ENCODE measurements at regions not wholly inside any gene's neighbourhood (a gene's known extent, or its start where the extent isn't known, plus 50 kb on each side); places are given as distances from the start of the nearest gene placed in this dataset.

DNA sequence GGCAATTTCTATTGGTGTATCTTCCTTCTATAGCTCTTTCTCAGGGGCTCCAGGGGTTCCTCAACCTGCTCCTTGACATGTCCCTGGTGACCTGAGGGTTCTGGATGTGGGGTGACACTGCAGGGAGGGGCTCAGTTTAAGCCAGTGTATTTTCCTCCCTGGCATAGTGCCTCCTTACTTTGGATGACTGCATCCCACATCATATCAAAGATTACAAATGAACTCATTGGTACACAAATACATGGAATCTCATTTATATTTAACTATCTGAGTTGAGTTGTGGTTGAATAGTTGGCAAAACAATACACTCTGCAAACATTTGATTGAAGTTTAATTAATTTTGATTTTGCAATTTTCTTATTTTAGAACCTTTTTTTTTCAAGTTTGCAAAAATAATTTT is 268.2 kb upstream of the SKOR2 start:
- DNase-seq = no peak
- no peak for ATAC-seq
- ChIA-PET CTCF (no interaction called here), POLR2A (no interaction called here)
- intact Hi-C loops (cut with micrococcal nuclease) = no loop called here
- no peak overlapping the region for H3K4me3 Mint-ChIP-seq
- peaks cover 2% of the 10 kb centered on the region for H3K27me3 Mint-ChIP-seq
- no peak overlapping the region for H3K27ac Mint-ChIP-seq
- no peaks in the 10 kb centered on the region for H3K36me3 Mint-ChIP-seq (ENCODE audit: low read depth)
- H3K9me3 Mint-ChIP-seq = no peaks in the 10 kb centered on the region
- TF ChIP-seq, protein P1, sequence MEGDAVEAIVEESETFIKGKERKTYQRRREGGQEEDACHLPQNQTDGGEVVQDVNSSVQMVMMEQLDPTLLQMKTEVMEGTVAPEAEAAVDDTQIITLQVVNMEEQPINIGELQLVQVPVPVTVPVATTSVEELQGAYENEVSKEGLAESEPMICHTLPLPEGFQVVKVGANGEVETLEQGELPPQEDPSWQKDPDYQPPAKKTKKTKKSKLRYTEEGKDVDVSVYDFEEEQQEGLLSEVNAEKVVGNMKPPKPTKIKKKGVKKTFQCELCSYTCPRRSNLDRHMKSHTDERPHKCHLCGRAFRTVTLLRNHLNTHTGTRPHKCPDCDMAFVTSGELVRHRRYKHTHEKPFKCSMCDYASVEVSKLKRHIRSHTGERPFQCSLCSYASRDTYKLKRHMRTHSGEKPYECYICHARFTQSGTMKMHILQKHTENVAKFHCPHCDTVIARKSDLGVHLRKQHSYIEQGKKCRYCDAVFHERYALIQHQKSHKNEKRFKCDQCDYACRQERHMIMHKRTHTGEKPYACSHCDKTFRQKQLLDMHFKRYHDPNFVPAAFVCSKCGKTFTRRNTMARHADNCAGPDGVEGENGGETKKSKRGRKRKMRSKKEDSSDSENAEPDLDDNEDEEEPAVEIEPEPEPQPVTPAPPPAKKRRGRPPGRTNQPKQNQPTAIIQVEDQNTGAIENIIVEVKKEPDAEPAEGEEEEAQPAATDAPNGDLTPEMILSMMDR (IDR thresholded peaks at IDR 0.05) = no peak
- no peaks in the 10 kb centered on the region for H3K4me1 Mint-ChIP-seq (ENCODE audit: low read depth)

DNA sequence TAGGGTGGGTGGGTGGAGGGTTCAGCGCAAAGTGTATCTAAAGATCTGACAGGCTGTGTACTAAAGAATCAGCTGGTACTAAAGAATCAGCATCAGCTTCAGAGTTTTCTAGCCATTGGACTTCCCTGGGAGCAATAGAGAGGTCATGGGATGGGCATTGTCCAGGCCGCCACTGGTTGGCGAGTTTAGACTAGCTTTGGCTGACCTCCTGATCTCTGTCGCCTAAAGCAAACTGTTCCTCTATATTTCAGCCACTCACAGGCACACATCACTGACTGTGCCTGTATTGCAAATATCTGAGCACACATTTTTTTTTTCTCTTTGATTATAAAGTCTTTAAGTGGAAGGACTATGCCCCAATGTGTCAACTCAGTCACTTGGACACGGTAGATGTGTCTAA is 267.8 kb upstream of the SKOR2 start:
- no peaks in the 10 kb centered on the region for H3K9me3 Mint-ChIP-seq
- CTCF ChIA-PET = no interaction called here
- H3K27me3 Mint-ChIP-seq = peaks cover 2% of the 10 kb centered on the region
- POLR2A ChIA-PET = interaction anchor here (0.7 kb wide), 1 partner anchor 13 kb away, joined by 6 read pairs; no protein-coding TSS in a partner anchor
- DNase-seq (no peak), ATAC-seq (no peak)
- H3K36me3 Mint-ChIP-seq (ENCODE audit: low read depth) = no peaks in the 10 kb centered on the region
- TF ChIP-seq, protein P1 (IDR thresholded peaks at IDR 0.05) = no peak
- no peak overlapping the region for H3K4me3 Mint-ChIP-seq
- intact Hi-C loops (cut with micrococcal nuclease) = no loop called here
- H3K27ac Mint-ChIP-seq = no peak overlapping the region
- no peaks in the 10 kb centered on the region for H3K4me1 Mint-ChIP-seq (ENCODE audit: low read depth)

DNA sequence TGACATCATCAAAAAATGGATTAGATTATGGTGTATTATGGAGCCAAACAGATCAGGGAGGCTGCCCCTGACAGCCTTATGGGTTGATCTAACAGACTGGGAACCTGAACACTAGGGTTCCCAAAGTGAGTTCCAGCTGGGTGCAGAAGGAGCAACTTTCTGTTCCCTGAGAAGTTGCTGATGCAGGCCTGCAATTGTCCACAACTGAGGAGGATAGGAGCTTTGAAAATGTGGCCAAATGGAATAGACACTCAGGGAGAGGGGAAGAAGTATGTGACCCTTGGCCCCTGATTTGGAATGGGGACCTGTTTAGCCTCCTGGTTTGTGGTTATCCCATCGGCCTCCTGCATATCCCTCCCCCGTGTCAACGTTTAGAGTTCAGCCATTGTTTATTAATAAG is 262.2 kb upstream of the SKOR2 start:
- no peaks in the 10 kb centered on the region for H3K36me3 Mint-ChIP-seq (ENCODE audit: low read depth)
- H3K27me3 Mint-ChIP-seq = peaks cover 5% of the 10 kb centered on the region
- no peaks in the 10 kb centered on the region for H3K4me1 Mint-ChIP-seq (ENCODE audit: low read depth)
- H3K4me3 Mint-ChIP-seq = no peak overlapping the region
- ATAC-seq (no peak), DNase-seq (no peak)
- POLR2A ChIA-PET = no interaction called here
- H3K27ac Mint-ChIP-seq = no peak overlapping the region
- TF ChIP-seq, protein P1 (IDR thresholded peaks at IDR 0.05) = no peak
- H3K9me3 Mint-ChIP-seq = no peaks in the 10 kb centered on the region
- CTCF ChIA-PET = no interaction called here
- intact Hi-C loops (cut with micrococcal nuclease) = no loop called here

DNA sequence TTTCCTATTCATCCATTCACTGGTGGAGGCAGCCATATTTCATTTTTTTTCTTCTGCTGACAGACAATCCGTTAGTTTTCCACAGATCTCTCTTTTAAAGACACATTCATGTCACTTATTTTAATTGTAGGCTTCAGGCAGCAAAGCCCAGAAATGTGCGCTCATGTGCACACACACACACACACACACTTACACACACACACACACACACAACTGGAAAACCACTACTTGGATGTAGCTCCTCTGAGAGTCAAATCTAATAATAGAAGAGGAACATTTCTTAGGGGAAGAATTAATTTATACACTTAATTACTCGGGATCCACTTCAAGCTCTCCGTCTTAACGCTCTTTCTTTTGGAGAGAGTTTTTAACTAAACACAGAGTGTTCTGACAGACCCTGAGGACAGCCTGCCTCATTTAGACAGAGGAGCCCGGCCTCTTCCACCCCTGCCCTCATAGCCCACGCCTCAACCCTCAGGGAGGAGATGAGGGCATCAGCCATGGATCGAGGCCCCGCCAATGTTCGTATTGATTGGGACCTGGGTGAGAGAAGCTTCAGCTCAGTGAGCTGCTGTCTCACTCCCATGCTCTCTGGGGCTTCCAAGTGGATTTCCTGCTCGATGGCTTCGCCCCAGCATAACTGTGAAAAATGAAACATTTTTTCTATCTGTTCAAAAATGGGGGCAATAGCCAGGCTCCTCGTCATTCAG is 261.4 kb upstream of the SKOR2 start:
- Mint-ChIP-seq H3K4me1 (ENCODE audit: low read depth) (no peaks in the 10 kb centered on the region), H3K36me3 (ENCODE audit: low read depth) (no peaks in the 10 kb centered on the region), H3K9me3 (no peaks in the 10 kb centered on the region), H3K27me3 (peaks cover 5% of the 10 kb centered on the region), H3K4me3 (no peak overlapping the region), H3K27ac (no peak overlapping the region)
- DNase-seq (no peak), ATAC-seq (no peak)
- TF ChIP-seq, protein P1 (IDR thresholded peaks at IDR 0.05) = no peak
- intact Hi-C loops (cut with micrococcal nuclease) = no loop called here
- CTCF ChIA-PET = no interaction called here
- POLR2A ChIA-PET = no interaction called here

DNA sequence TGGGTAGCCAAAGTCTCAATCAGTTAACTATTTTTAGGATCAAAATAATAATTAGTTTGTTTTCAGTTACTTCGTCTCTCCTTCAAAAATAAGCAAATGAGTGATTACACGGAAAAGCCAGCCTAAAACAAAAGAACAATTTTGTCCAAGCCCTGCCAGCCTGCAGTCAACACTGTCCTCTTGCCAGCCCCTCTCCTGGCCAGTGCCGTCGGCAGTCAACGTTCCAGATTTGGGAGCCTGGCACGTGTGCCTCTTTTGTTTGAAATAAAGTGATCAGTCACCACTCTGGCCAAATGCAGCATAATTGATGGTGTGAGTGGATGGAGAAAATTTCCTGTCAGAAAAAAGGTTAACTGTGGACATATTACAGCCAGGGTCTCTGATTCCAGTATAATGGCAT is 260.6 kb upstream of the SKOR2 start:
- Mint-ChIP-seq H3K9me3 (no peaks in the 10 kb centered on the region), H3K27me3 (peaks cover 5% of the 10 kb centered on the region), H3K36me3 (ENCODE audit: low read depth) (no peaks in the 10 kb centered on the region), H3K4me1 (ENCODE audit: low read depth) (no peaks in the 10 kb centered on the region), H3K4me3 (no peak overlapping the region), H3K27ac (no peak overlapping the region)
- CTCF ChIA-PET = no interaction called here
- DNase-seq (no peak), ATAC-seq (no peak)
- intact Hi-C loops (cut with micrococcal nuclease) = no loop called here
- POLR2A ChIA-PET = no interaction called here
- TF ChIP-seq, protein P1 (IDR thresholded peaks at IDR 0.05) = no peak
